Thyroid gland (tissue), 4 donors: ENCODE measurements at regions not wholly inside any gene's neighbourhood (a gene's known extent, or its start where the extent isn't known, plus 50 kb on each side); places are given as distances from the start of the nearest gene placed in this dataset.

ENCODE experiments used
- POLR2A ChIP-seq, 2 donors: fragments of 450-650 bp; IDR thresholded peaks; one replicate each; pipeline ENCODE4 v1.6.1; 2017; ENCODE audit warnings: antibody characterized with exemption in 2 of 2, mild to moderate bottlenecking in 2 of 2, moderate library complexity in 1 of 2
- TF ChIP-seq, protein P1 (sequence below), 6 experiments: fragments of 200-600 bp in 3 of 6; fragments of 450-650 bp in 3 of 6; sonication (generic) in 3 of 6; IDR thresholded peaks; one replicate each; pipeline ENCODE4 v1.5.1; 2016 to 2019; ENCODE audit warnings: antibody characterized with exemption in 6 of 6, mild to moderate bottlenecking in 2 of 6, inconsistent platforms in 1 of 6, moderate library complexity in 1 of 6

DNA sequence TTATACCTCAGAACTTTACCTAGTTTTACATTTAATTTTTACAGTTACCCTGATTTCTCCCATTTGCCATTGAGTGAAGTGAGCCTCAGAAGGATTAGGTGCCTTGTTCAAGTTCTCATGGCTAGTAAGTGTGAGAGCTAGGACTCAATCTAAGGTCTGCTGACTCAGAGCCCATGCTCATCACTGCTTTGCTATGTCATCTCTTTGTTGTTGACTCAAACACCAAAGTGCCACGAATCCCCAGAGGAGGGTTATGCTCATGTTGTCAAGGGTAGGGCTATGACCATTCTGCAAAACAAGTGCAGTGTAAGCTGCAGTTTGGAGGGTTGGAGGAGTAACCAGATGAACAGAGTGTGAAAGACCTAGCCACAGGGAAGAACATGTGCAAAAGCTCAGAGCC is 185.4 kb upstream of the SKOR2 start:
- TF ChIP-seq, protein P1, sequence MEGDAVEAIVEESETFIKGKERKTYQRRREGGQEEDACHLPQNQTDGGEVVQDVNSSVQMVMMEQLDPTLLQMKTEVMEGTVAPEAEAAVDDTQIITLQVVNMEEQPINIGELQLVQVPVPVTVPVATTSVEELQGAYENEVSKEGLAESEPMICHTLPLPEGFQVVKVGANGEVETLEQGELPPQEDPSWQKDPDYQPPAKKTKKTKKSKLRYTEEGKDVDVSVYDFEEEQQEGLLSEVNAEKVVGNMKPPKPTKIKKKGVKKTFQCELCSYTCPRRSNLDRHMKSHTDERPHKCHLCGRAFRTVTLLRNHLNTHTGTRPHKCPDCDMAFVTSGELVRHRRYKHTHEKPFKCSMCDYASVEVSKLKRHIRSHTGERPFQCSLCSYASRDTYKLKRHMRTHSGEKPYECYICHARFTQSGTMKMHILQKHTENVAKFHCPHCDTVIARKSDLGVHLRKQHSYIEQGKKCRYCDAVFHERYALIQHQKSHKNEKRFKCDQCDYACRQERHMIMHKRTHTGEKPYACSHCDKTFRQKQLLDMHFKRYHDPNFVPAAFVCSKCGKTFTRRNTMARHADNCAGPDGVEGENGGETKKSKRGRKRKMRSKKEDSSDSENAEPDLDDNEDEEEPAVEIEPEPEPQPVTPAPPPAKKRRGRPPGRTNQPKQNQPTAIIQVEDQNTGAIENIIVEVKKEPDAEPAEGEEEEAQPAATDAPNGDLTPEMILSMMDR (IDR thresholded peaks at IDR 0.05): no peak
- TF ChIP-seq POLR2A (IDR thresholded peaks at IDR 0.05): no peak
